ENCODE measurements at regions not wholly inside any gene's neighbourhood (a gene's known extent, or its start where the extent isn't known, plus 50 kb on each side); places are given as distances from the start of the nearest gene placed in this dataset.

DNA sequence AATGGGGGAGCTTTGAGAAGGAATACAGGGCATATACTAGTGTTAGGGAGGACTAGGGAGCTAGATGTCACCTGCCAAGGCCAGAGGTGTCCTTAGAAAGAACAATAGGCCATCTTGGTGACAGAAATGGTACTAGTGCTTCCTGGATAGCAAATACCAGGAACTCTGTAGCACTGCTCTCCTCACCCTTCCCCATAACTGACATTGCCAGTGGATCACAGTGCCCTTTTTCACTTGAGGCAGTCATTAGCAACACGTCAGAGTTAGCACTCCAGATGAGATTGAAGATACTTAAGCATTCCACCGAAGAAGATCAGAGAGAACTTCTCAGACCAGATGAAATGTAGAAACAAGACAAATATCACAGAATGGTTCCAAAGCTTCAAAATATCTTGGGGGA, 103.1 kb upstream of the PDZRN3 start:
- no peaks in the 10 kb centered on the region; the same call in 1 of the 2 replicates for H3K27me3 Mint-ChIP-seq (ENCODE audit: low read depth)
- CTCF ChIA-PET, result no interaction called here

DNA sequence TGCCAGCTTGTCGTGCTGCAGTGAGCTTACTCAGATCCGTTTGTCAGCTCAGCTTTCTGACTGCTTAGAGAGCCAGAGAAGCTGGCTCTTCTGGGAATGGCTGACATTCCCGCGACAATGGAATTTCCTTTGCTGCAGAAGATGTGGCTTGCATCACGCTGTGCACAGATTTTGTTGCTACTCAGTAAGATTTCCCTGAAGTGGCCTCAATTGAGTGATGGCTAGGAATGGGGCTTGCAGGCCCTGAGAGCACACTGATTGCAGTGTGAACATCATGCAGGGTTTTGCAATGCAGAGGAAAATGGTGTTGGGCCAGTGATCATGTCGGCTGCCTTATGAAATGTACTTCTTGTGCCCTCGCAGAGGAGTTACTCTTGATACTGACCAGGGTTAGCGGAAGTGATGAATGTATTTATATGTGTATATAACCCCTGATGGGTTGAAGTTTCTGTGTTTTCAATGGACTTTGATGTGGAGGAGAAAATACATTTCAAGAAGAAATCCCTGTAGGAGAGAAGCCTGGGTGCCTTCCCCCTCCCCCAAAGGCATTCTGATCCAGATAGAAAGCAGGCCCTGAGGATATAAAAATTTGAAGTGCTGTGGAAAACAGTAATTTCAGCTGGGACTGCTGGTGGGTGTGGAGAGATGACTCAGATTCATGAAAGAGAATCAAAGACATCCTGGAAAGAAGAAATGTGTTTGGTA, 102.5 kb upstream of the PDZRN3 start:
- ATAC-seq (peak; percentile 73), DNase-seq (ENCODE audit: low spot score) (peak; percentile 13)
- no peak for TF ChIP-seq ZNF263 (CRISPR knock-in tag; IDR thresholded peaks at IDR 0.05; ENCODE audit: low read depth)
- CTCF ChIA-PET, result interaction anchor here (1.1 kb wide), 1 partner anchor 219 kb away, joined by 3 read pairs; no protein-coding TSS in a partner anchor
- Mint-ChIP-seq H3K9me3 (peaks cover 8% of the 10 kb centered on the region), H3K36me3 (no peaks in the 10 kb centered on the region), H3K27me3 (ENCODE audit: low read depth) (no peaks in the 10 kb centered on the region; the same call in 1 of the 2 replicates), H3K27ac (peak overlapping the region; percentile 68; the same call in 1 of the 2 replicates), H3K4me3 (no peak overlapping the region), H3K4me1 (peaks cover 31% of the 10 kb centered on the region)
- POLR2A ChIA-PET, result no interaction called here

More for the DNA sequence above, 103.1 kb upstream of the PDZRN3 start:
- Mint-ChIP-seq H3K9me3 (peaks cover 4% of the 10 kb centered on the region), H3K36me3 (no peaks in the 10 kb centered on the region), H3K4me3 (no peak overlapping the region), H3K27ac (no peak overlapping the region), H3K4me1 (peaks cover 31% of the 10 kb centered on the region)
- DNase-seq (ENCODE audit: low spot score), result no peak
- POLR2A ChIA-PET, result no interaction called here
- TF ChIP-seq ZNF232 (CRISPR knock-in tag; IDR thresholded peaks at IDR 0.05) (no peak), ZNF138 (CRISPR knock-in tag; conservative IDR thresholded peaks at IDR 0.05) (no peak), NR1H2 (CRISPR knock-in tag; IDR thresholded peaks at IDR 0.05) (no peak), PREB (CRISPR knock-in tag; IDR thresholded peaks at IDR 0.05; ENCODE audit: borderline replicate concordance) (no peak), EMX1 (CRISPR knock-in tag; IDR thresholded peaks at IDR 0.05) (no peak)
- TF ChIP-seq, protein P1, sequence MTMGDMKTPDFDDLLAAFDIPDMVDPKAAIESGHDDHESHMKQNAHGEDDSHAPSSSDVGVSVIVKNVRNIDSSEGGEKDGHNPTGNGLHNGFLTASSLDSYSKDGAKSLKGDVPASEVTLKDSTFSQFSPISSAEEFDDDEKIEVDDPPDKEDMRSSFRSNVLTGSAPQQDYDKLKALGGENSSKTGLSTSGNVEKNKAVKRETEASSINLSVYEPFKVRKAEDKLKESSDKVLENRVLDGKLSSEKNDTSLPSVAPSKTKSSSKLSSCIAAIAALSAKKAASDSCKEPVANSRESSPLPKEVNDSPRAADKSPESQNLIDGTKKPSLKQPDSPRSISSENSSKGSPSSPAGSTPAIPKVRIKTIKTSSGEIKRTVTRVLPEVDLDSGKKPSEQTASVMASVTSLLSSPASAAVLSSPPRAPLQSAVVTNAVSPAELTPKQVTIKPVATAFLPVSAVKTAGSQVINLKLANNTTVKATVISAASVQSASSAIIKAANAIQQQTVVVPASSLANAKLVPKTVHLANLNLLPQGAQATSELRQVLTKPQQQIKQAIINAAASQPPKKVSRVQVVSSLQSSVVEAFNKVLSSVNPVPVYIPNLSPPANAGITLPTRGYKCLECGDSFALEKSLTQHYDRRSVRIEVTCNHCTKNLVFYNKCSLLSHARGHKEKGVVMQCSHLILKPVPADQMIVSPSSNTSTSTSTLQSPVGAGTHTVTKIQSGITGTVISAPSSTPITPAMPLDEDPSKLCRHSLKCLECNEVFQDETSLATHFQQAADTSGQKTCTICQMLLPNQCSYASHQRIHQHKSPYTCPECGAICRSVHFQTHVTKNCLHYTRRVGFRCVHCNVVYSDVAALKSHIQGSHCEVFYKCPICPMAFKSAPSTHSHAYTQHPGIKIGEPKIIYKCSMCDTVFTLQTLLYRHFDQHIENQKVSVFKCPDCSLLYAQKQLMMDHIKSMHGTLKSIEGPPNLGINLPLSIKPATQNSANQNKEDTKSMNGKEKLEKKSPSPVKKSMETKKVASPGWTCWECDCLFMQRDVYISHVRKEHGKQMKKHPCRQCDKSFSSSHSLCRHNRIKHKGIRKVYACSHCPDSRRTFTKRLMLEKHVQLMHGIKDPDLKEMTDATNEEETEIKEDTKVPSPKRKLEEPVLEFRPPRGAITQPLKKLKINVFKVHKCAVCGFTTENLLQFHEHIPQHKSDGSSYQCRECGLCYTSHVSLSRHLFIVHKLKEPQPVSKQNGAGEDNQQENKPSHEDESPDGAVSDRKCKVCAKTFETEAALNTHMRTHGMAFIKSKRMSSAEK (CRISPR knock-in tag; IDR thresholded peaks at IDR 0.05; ENCODE audit: borderline replicate concordance), result no peak
- no peak for ATAC-seq

DNA sequence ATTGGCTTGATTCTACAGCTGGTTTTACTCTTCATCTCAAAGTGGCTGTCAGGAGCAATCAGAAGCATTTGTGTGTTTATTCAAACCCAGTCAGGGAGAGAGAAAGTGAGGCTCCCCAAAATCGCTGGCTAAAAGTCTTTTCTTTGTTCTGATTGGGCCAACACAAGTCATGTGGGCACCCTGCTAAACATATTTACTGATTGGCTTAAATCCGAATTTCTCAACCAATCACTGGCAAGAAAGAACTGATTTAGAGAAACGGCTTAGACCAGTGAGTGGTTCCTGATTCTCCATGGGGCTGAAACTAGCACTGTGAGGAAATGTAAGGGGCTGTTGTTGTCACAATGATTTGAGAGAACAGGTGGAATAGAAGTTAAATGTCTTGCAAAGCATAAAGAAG, 98.9 kb upstream of the PDZRN3 start:
- POLR2A ChIA-PET, result no interaction called here
- DNase-seq (ENCODE audit: low spot score), result no peak
- Mint-ChIP-seq H3K27me3 (ENCODE audit: low read depth) (no peaks in the 10 kb centered on the region; the same call in 1 of the 2 replicates), H3K4me1 (peaks cover 20% of the 10 kb centered on the region), H3K36me3 (no peaks in the 10 kb centered on the region), H3K4me3 (no peak overlapping the region), H3K9me3 (peaks cover 4% of the 10 kb centered on the region; the same call in 1 of the 2 replicates), H3K27ac (no peak overlapping the region)
- TF ChIP-seq RORB (CRISPR knock-in tag; IDR thresholded peaks at IDR 0.05) (no peak), IRF2 (CRISPR knock-in tag; IDR thresholded peaks at IDR 0.05; ENCODE audit: borderline replicate concordance, low read depth) (no peak), CDX4 (CRISPR knock-in tag; IDR thresholded peaks at IDR 0.05; ENCODE audit: borderline replicate concordance) (no peak), NFYB (CRISPR knock-in tag; conservative IDR thresholded peaks at IDR 0.05; ENCODE audit: low read depth) (no peak), FOXP1 (CRISPR knock-in tag; IDR thresholded peaks at IDR 0.05; ENCODE audit: borderline replicate concordance) (no peak), ZNF219 (CRISPR knock-in tag; IDR thresholded peaks at IDR 0.05; ENCODE audit: borderline replicate concordance) (no peak)
- TF ChIP-seq, protein P2, sequence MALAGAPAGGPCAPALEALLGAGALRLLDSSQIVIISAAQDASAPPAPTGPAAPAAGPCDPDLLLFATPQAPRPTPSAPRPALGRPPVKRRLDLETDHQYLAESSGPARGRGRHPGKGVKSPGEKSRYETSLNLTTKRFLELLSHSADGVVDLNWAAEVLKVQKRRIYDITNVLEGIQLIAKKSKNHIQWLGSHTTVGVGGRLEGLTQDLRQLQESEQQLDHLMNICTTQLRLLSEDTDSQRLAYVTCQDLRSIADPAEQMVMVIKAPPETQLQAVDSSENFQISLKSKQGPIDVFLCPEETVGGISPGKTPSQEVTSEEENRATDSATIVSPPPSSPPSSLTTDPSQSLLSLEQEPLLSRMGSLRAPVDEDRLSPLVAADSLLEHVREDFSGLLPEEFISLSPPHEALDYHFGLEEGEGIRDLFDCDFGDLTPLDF (CRISPR knock-in tag; IDR thresholded peaks at IDR 0.05), result no peak
- TF ChIP-seq, protein P3, sequence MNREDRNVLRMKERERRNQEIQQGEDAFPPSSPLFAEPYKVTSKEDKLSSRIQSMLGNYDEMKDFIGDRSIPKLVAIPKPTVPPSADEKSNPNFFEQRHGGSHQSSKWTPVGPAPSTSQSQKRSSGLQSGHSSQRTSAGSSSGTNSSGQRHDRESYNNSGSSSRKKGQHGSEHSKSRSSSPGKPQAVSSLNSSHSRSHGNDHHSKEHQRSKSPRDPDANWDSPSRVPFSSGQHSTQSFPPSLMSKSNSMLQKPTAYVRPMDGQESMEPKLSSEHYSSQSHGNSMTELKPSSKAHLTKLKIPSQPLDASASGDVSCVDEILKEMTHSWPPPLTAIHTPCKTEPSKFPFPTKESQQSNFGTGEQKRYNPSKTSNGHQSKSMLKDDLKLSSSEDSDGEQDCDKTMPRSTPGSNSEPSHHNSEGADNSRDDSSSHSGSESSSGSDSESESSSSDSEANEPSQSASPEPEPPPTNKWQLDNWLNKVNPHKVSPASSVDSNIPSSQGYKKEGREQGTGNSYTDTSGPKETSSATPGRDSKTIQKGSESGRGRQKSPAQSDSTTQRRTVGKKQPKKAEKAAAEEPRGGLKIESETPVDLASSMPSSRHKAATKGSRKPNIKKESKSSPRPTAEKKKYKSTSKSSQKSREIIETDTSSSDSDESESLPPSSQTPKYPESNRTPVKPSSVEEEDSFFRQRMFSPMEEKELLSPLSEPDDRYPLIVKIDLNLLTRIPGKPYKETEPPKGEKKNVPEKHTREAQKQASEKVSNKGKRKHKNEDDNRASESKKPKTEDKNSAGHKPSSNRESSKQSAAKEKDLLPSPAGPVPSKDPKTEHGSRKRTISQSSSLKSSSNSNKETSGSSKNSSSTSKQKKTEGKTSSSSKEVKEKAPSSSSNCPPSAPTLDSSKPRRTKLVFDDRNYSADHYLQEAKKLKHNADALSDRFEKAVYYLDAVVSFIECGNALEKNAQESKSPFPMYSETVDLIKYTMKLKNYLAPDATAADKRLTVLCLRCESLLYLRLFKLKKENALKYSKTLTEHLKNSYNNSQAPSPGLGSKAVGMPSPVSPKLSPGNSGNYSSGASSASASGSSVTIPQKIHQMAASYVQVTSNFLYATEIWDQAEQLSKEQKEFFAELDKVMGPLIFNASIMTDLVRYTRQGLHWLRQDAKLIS (CRISPR knock-in tag; IDR thresholded peaks at IDR 0.05; ENCODE audit: borderline replicate concordance), result no peak
- CTCF ChIA-PET, result no interaction called here
- ATAC-seq, result no peak
